ENCODE measurements at regions not wholly inside any gene's neighbourhood (a gene's known extent, or its start where the extent isn't known, plus 50 kb on each side); places are given as distances from the start of the nearest gene placed in this dataset.
"Not testable (repeated sequence)": the region's sequence is repeated elsewhere in the genome, so short reads cannot be mapped to it uniquely, and the experiment has no call there.

GRCh38 chr1:234957330-234958065 is 171.1 kb downstream of the TOMM20 start:
- no peak for DNase-seq

GRCh38 chr1:234956821-234957329 is 171.8 kb downstream of the TOMM20 start:
- no peak for DNase-seq

DNA sequence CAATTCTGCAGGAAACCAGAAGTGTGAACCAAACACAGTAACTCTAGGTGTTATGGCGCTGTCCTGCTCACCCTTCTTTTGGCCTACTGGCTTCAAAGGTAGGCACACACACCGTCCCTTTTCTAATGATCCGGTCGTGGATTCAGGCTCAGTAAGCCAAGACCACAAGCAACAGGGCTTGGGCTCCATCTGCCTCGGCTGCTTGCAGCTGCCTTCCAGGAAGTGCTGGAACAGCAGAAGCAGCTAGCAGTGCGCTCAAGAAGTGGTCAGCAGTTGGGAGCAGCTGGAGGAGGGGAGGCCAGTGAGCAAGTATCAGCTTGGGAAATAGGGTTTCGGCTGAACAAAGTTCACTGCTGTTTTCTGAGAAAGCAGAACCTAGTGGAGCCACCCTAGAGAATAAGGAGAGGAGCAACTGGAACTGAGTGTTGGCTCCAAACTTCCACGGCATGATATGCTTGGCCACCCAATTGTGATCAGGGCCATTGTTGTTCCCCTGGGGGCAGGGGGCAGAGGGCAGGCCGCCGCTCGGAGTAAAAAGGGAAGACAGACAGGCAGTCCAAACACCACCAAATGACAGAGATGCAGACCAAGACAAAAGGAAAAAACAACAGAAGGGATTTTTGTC is 173.4 kb downstream of the TOMM20 start:
- DNase-seq: no peak

DNA sequence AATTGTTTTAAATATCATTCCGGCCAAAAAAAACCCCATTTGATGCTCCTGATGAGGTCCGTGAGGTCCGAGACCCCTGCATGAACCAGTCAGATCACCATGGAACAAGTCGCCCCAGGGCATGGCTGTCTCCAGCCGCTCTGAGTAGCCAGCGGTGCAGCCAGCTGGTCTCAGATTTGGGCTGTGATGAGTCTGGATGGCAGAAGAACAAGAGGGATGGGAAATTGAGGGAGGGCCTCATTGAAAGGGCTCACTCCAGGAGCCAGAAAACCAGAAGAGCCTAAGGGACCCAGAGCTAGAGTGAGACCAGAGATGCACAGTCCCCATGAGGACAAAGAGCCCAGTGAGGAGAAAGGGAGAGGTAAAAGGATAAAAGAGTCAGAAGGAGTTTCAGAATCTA is 174.0 kb downstream of the TOMM20 start:
- no peak for DNase-seq

- no peak for DNase-seq
These were observed 174.8 kb downstream of the TOMM20 start for GRCh38 chr1:234953655-234954405.

GRCh38 chr1:234950598-234950997 is 178.0 kb downstream of the TOMM20 start:
- DNase-seq: no peak

GRCh38 chr1:234949528-234949927 is 179.1 kb downstream of the TOMM20 start:
- DNase-seq: not testable (repeated sequence)

- DNase-seq: no peak
These were observed 183.9 kb downstream of the TOMM20 start for GRCh38 chr1:234944439-234945344.

GRCh38 chr1:234943836-234944402 is 184.7 kb downstream of the TOMM20 start:
- peak; percentile 5 for DNase-seq

DNA sequence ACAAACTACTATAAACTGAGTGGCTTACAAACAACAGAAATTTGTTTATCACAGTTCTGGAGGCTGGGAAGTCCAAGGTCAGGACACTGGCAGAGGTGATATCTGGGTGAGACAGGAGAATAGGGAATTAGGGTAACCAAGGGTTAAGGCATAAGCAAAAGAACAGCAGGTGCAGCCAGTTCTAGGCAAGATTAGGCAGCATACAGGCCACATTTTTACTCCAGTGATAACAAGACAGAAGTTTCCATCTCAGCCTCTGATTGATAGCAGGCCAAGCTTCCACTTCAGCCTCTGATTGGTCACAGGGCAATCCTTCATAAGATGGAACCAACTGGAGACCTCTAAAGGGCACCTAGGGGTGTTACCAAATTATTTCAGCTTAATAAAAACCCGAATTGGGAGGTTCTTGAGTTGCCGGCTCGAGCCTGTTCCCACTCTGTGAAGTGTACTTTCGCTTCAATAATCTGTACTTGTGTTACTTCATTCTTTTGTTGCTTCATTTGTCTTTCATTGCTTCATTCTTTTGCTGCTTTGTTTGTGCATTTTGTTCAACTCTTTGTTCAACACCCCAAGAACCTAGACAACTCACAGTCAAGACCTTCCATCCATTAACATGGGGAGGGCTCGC is 185.6 kb downstream of the TOMM20 start:
- DNase-seq: no peak

DNA sequence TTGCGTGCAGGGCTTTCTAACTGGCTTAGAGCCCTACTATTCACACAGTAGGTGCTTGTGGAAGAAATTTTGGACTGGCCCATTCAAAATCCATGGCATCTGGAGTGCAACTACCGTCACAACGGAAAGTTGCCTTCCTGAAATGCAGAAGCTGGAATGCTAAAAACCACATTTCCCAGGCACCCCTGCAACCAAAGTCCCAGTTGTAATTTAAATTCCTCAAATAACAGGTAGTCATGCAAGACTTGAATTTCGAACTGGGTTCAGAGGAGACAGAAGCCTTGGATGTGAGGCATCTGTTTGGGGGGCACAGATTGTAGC is 186.7 kb downstream of the TOMM20 start:
- DNase-seq: no peak

DNA sequence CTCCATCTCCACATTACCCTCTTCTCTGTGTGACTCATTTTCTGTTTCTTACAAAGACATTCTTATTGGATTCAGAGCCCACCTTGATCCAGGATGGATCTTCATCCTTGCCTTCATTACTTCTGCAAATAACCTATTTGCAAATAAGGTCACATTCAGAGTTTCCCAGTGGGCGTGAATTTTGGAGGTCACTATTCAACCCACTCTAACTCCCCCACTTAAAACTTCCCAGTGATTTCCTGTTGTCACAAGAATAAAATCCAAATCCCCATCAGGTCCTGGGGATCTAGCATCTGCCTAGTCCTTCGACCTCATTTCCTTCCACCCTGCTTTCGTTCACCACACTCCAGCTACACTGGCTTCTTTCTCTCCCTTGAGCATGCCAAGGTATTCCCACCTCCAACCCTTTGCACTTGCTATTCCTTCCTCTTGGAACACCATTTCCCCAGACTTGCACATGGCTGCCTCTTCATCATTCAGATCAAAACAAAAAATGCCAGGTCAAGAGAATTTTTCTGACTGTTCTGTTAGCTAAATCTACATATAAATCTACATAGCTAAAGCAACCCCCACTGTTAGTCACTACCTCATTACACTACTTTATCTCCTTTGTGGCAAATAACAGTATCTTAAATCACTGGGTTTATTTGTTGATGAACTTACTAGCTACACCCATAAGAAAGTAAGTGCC is 187.2 kb downstream of the TOMM20 start:
- DNase-seq: no peak

DNA sequence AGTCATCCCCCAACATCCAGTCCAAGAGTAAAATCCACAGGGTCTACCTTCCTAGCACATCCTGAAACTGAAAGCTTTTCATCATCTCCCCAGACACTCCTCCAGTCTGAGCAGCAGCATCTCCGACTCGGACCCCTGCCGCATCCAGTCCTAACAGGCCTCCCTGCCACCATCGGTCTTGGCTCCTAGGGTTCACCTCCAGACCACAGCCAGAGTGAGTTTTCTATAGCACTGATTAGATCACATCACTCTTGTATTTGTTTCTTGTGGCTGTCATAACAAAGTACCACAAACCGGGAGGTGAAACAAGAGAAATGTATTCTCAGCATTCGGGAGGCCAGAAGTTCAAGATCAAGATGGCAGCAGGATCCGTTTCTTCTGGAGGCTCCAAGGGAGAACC is 187.8 kb downstream of the TOMM20 start:
- no peak for DNase-seq

DNA sequence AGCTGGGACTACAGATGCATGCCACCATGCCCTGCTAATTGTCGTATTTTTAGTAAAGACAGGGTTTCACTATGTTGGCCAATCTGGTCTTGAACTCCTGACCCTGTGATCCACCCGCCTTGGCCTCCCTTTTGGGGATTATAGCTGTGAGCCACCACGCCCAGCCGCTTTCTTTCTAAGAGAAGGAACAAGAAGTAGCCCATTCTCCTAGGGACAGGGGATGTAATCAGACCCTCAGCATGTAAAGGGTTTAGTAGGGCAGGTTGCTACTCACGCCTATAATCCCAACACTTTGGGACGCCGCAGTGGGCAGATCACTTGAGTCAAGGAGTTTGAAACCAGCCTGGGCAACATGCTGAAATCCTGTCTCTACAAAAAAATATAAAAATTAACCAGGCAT is 189.7 kb downstream of the TOMM20 start:
- no peak for DNase-seq

GRCh38 chr1:234938135-234938534 is 190.5 kb downstream of the TOMM20 start:
- no peak for DNase-seq

DNA sequence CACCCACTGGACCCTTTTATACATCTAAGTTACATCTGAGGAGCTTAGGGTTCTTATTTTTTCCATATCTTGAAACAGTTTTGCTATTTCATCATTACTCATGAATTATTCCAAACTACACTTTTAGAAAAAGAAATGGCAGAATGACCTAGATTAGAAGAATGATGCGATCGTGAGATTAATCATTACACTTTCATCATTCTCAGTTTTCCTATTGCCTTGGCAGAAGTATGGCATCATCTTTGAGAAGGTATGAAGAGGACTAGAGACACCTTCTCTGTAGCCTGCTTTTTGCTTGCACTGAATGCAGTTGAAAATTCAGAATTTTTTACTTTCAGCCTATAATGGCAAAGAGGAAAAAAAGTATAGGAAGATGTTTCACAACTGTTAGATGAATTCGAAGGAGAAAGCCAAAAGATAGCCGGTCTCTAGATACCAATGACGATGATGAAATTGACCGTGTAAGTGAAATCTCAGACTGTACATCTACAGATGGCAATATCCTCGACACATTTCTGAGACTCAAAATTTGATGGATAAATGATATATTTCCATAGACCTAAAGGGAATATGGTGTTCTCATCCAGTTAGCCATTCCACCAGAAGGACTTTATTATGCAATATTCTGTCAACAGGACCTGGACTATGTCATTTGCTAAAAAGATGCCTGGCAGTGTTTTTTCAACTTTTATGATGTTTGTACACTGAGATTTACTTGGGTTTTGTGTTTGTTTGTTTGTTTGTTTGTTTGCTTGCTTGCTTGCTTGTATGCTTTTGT is 191.8 kb downstream of the TOMM20 start:
- no peak for DNase-seq

- DNase-seq: no peak
These were observed 194.0 kb downstream of the TOMM20 start for GRCh38 chr1:234934611-234935033.

GRCh38 chr1:234933475-234933874 is 195.2 kb downstream of the TOMM20 start:
- no peak for DNase-seq

GRCh38 chr1:234932511-234933430 is 195.9 kb downstream of the TOMM20 start:
- DNase-seq: no peak
